NCI-H446 (cell line): ENCODE measurements at regions not wholly inside any gene's neighbourhood (a gene's known extent, or its start where the extent isn't known, plus 50 kb on each side); places are given as distances from the start of the nearest gene placed in this dataset.
"Not testable (repeated sequence)": the region's sequence is repeated elsewhere in the genome, so short reads cannot be mapped to it uniquely, and the experiment has no call there.

Experiments
- DNase-seq, 2 experiments: peaks; one replicate each; lab custom pipeline; 2025; lab: John Stamatoyannopoulos, UW

- no peak for DNase-seq
Observed at GRCh38 chr2:153626676-153627075, 148.1 kb upstream of the RPRM start.

GRCh38 chr2:153635494-153635893 is 156.9 kb upstream of the RPRM start:
- no peak for DNase-seq

GRCh38 chr2:153641046-153641445 is 162.5 kb upstream of the RPRM start:
- no peak for DNase-seq

- no peak for DNase-seq
Observed at GRCh38 chr2:153644955-153645354, 166.4 kb upstream of the RPRM start.

- DNase-seq: no peak
Observed at GRCh38 chr2:153645599-153645998, 167.0 kb upstream of the RPRM start.

- peak; percentile 10 to 51 for DNase-seq
Observed at GRCh38 chr2:153657651-153658050, 179.1 kb upstream of the RPRM start.

- no peak for DNase-seq
Observed at GRCh38 chr2:153661801-153662200, 183.2 kb upstream of the RPRM start.

- no peak for DNase-seq
Observed at GRCh38 chr2:153663371-153663770, 184.8 kb upstream of the RPRM start.

GRCh38 chr2:153664009-153664408 is 185.4 kb upstream of the RPRM start:
- not testable (repeated sequence) for DNase-seq

- no peak for DNase-seq
Observed at GRCh38 chr2:153667475-153667874, 188.9 kb upstream of the RPRM start.

- no peak for DNase-seq
Observed at GRCh38 chr2:153668923-153669322, 190.4 kb upstream of the RPRM start.

GRCh38 chr2:153710128-153710527 is 161.6 kb upstream of the GALNT13 start:
- DNase-seq: no peak

GRCh38 chr2:153715218-153715850 is 156.4 kb upstream of the GALNT13 start:
- no peak for DNase-seq

- DNase-seq: no peak
Observed at GRCh38 chr2:153717060-153717459, 154.7 kb upstream of the GALNT13 start.

- no peak for DNase-seq
Observed at GRCh38 chr2:153739394-153739793, 132.3 kb upstream of the GALNT13 start.

- no peak for DNase-seq
Observed at GRCh38 chr2:153761936-153762335, 109.8 kb upstream of the GALNT13 start.

GRCh38 chr2:153766415-153766814 is 105.3 kb upstream of the GALNT13 start:
- DNase-seq: no peak

- DNase-seq: peak in 1 of 2 experiments; percentile 13
Observed at GRCh38 chr2:153770359-153770991, 101.2 kb upstream of the GALNT13 start.

GRCh38 chr2:153780241-153780640 is 91.5 kb upstream of the GALNT13 start:
- DNase-seq: no peak

- DNase-seq: no peak
Observed at GRCh38 chr2:153786016-153786415, 85.7 kb upstream of the GALNT13 start.

GRCh38 chr2:153787612-153788011 is 84.1 kb upstream of the GALNT13 start:
- no peak for DNase-seq

GRCh38 chr2:153802671-153803070 is 69.1 kb upstream of the GALNT13 start:
- no peak for DNase-seq

GRCh38 chr2:153808679-153809078 is 63.0 kb upstream of the GALNT13 start:
- no peak for DNase-seq

- no peak for DNase-seq
Observed at GRCh38 chr2:153811516-153811915, 60.2 kb upstream of the GALNT13 start.
